ENCODE measurements at regions not wholly inside any gene's neighbourhood (a gene's known extent, or its start where the extent isn't known, plus 50 kb on each side); places are given as distances from the start of the nearest gene placed in this dataset.

DNA sequence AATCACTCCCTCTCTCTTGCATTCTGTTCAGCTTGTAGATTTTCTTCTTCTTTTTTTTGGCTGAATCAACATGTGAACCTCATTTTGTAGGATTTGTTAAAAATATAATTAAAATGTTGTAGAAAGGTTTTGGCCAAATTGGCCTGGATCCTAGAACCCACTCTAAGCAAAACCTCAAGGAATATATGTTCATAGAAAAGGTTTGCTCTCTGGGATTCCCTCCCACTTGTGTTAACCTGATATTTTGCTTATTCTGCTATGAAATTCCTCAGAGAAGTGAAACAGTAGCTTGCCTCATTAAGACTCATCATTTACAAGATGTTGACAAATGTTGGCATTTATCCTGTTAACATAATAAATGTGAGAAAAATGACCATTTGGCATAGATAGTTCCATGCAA is 456.7 kb downstream of the TMEM182 start:
- Histone ChIP-seq H3K23me2 (ENCODE audit: insufficient read length, low read depth, low read length, poor library complexity, severe bottlenecking) (no peaks in the 10 kb centered on the region), H3K27ac (ENCODE audit: insufficient read length, low read depth, low read length) (no peak overlapping the region), H3K9me3 (ENCODE audit: control insufficient read depth, low read depth, low read length) (no peaks in the 10 kb centered on the region), H2BK20ac (ENCODE audit: low read depth, low read length, poor library complexity, severe bottlenecking) (no peak overlapping the region), H3K18ac (ENCODE audit: insufficient read length, low read depth, low read length) (no peak overlapping the region), H3K4me1 (ENCODE audit: insufficient read depth, low read length) (no peaks in the 10 kb centered on the region), H3K23ac (ENCODE audit: insufficient read length, low read depth, low read length) (no peak overlapping the region), H3K4me2 (ENCODE audit: insufficient read depth, insufficient read length, low read length) (no peak overlapping the region), H3K14ac (ENCODE audit: insufficient read depth, low read length) (no peak overlapping the region), H2BK5ac (ENCODE audit: insufficient read length, low read length) (no peak overlapping the region), H3K79me1 (ENCODE audit: insufficient read depth, low read depth, low read length, poor library complexity, severe bottlenecking) (no peaks in the 10 kb centered on the region), H3K56ac (ENCODE audit: insufficient read length, low read depth, low read length) (no peak overlapping the region), H4K8ac (replicated peaks; ENCODE audit: insufficient read length, low read depth, low read length) (no peak overlapping the region), H3K9ac (ENCODE audit: extremely low read depth, insufficient read length, low read length) (no peak overlapping the region), H4K20me1 (ENCODE audit: control insufficient read depth, insufficient read depth, insufficient read length) (no peaks in the 10 kb centered on the region), H2AK5ac (ENCODE audit: insufficient read length, low read length) (no peak overlapping the region), H3K4ac (ENCODE audit: low read depth, low read length) (no peak overlapping the region), H4K5ac (ENCODE audit: insufficient read length, low read depth, low read length) (no peak overlapping the region), H3T11ph (ENCODE audit: low read length) (no peak overlapping the region), H3K27me3 (ENCODE audit: insufficient read depth, low read length) (no peaks in the 10 kb centered on the region), H4K91ac (ENCODE audit: insufficient read length, low read depth, low read length) (no peak overlapping the region), H2AFZ (ENCODE audit: low read length) (no peak overlapping the region), H2BK12ac (ENCODE audit: insufficient read length, low read depth, low read length) (no peak overlapping the region), H2BK120ac (ENCODE audit: low read depth, low read length, poor library complexity, severe bottlenecking) (no peak overlapping the region), H2BK15ac (ENCODE audit: low read depth, low read length) (no peak overlapping the region), H3K79me2 (ENCODE audit: insufficient read depth, low read length) (no peaks in the 10 kb centered on the region)
- Mint-ChIP-seq H3K4me1 (peaks cover 0 to 2% of the 10 kb centered on the region in 2 experiments; a peak in 2 of 4 replicates), H3K4me3 (no peak overlapping the region), H3K36me3 (ENCODE audit: insufficient read depth in 1 of 3, low read depth in 3 of 3) (no peaks in the 10 kb centered on the region), H3K27ac (no peak overlapping the region), H3K27me3 (ENCODE audit: low read depth) (no peaks in the 10 kb centered on the region), H3K9me3 (peaks cover 3 to 13% of the 10 kb centered on the region in 2 experiments; a peak in 1 of 5 replicates)
- TF ChIP-seq, protein P1, sequence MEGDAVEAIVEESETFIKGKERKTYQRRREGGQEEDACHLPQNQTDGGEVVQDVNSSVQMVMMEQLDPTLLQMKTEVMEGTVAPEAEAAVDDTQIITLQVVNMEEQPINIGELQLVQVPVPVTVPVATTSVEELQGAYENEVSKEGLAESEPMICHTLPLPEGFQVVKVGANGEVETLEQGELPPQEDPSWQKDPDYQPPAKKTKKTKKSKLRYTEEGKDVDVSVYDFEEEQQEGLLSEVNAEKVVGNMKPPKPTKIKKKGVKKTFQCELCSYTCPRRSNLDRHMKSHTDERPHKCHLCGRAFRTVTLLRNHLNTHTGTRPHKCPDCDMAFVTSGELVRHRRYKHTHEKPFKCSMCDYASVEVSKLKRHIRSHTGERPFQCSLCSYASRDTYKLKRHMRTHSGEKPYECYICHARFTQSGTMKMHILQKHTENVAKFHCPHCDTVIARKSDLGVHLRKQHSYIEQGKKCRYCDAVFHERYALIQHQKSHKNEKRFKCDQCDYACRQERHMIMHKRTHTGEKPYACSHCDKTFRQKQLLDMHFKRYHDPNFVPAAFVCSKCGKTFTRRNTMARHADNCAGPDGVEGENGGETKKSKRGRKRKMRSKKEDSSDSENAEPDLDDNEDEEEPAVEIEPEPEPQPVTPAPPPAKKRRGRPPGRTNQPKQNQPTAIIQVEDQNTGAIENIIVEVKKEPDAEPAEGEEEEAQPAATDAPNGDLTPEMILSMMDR (conservative IDR thresholded peaks at IDR 0.05), result no peak
- DNase-seq, result no peak
